Lower leg skin (tissue), 3 donors: ENCODE measurements at regions not wholly inside any gene's neighbourhood (a gene's known extent, or its start where the extent isn't known, plus 50 kb on each side); places are given as distances from the start of the nearest gene placed in this dataset.

Source experiments
- POLR2A ChIP-seq, 2 donors: fragments of 450-650 bp; IDR thresholded peaks; one replicate each; pipeline ENCODE4 v1.6.1; 2016 to 2017; ENCODE audit warnings: antibody characterized with exemption in 2 of 2, mild to moderate bottlenecking in 1 of 2, moderate library complexity in 1 of 2
- TF ChIP-seq, protein P1 (sequence below), 3 donors: fragments of 450-650 bp; IDR thresholded peaks; one replicate each; pipeline ENCODE4 v1.5.1; 2016; ENCODE audit warnings: antibody characterized with exemption in 3 of 3, mild to moderate bottlenecking in 3 of 3, moderate library complexity in 2 of 3

DNA sequence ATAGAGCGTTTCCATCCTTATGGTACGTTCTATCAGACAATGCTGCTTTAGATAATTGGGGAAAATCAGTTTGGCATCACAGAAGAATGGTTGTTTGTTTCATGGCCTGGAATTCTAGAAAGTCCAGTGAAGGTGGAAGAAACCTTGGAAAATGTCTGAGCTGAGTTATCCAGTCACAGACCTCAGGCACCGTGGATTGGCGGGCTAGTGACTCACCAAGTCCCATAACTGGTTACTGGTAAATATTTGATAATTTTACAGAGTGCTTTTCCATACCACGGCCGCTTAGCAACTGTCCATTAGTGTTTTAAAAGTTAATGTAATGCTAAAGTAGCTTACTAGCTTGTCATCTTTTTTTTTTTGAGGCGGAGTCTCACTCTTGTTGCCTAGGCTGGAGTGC, 99.4 kb downstream of the SLC35B3 start:
- no peak for TF ChIP-seq POLR2A (IDR thresholded peaks at IDR 0.05)
- TF ChIP-seq, protein P1, sequence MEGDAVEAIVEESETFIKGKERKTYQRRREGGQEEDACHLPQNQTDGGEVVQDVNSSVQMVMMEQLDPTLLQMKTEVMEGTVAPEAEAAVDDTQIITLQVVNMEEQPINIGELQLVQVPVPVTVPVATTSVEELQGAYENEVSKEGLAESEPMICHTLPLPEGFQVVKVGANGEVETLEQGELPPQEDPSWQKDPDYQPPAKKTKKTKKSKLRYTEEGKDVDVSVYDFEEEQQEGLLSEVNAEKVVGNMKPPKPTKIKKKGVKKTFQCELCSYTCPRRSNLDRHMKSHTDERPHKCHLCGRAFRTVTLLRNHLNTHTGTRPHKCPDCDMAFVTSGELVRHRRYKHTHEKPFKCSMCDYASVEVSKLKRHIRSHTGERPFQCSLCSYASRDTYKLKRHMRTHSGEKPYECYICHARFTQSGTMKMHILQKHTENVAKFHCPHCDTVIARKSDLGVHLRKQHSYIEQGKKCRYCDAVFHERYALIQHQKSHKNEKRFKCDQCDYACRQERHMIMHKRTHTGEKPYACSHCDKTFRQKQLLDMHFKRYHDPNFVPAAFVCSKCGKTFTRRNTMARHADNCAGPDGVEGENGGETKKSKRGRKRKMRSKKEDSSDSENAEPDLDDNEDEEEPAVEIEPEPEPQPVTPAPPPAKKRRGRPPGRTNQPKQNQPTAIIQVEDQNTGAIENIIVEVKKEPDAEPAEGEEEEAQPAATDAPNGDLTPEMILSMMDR (IDR thresholded peaks at IDR 0.05), result no peak
